ENCODE measurements at regions not wholly inside any gene's neighbourhood (a gene's known extent, or its start where the extent isn't known, plus 50 kb on each side); places are given as distances from the start of the nearest gene placed in this dataset.

DNA sequence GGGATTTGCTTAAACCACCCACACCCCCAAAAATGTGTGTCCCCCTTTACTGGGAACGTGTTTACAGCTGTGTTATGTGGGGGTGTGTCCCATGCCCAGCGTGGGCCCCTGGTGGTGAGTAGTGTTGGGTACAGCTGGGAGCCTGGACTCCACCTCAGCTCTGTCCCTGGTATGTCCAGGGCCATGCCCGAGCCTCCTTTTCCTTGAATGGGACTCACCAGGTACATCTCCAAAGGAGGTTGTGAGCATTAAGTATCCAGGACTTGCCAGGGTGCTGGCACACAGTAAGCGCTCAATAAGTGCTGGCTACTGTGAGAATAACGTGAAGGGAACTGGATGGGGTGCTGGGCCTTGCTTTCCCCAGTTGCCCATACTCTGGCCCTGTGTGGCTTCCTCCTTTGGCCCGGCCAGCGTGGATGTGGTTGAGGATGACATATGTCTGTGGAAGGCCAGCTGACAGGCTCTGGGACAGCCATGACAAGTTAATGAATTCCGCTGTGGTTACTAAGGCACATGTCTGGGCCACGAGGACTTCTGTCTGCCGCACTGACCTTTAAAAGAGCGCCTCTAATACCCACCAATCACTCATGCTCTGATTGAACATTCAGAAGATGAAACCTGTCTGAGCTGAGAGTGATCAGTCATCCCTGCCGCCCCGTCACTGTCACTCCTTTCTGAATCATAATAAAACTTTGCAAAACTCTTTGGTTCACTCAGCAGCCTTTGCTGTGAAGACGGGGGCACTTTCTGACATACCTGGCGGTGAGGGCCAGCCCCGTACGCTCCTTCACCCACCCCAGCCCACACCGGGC lies 74.7 kb downstream of the DIO3 start (continued):
- TF ChIP-seq, protein P1, sequence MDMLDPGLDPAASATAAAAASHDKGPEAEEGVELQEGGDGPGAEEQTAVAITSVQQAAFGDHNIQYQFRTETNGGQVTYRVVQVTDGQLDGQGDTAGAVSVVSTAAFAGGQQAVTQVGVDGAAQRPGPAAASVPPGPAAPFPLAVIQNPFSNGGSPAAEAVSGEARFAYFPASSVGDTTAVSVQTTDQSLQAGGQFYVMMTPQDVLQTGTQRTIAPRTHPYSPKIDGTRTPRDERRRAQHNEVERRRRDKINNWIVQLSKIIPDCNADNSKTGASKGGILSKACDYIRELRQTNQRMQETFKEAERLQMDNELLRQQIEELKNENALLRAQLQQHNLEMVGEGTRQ (IDR thresholded peaks at IDR 0.05; ENCODE audit: borderline replicate concordance, low read depth, low read length) = no peak
- TF ChIP-seq NFYA (IDR thresholded peaks at IDR 0.05; ENCODE audit: borderline replicate concordance, low read depth, low read length) = no peak
- TF ChIP-seq ZNF24 (IDR thresholded peaks at IDR 0.05) = no peak
- peak; percentile 40 to 51; a peak in 2 of 4 replicates for TF ChIP-seq BHLHE40 (IDR thresholded peaks at IDR 0.05; ENCODE audit: borderline replicate concordance in 1 of 2, low read depth in 2 of 2, low read length in 1 of 2)
- no peak for TF ChIP-seq NFXL1 (IDR thresholded peaks at IDR 0.05; ENCODE audit: borderline replicate concordance)
- TF ChIP-seq ZBTB40 (IDR thresholded peaks at IDR 0.05; ENCODE audit: borderline replicate concordance) = no peak
- TF ChIP-seq PBX3 (IDR thresholded peaks at IDR 0.05; ENCODE audit: insufficient replicate concordance, low read depth, low read length) = peak; percentile 56
- no peak for TF ChIP-seq RBBP5 (conservative IDR thresholded peaks at IDR 0.05)
- TF ChIP-seq YBX1 (IDR thresholded peaks at IDR 0.05) = no peak
- no peak; the same call in 1 of the 2 replicates for TF ChIP-seq MXI1 (IDR thresholded peaks at IDR 0.05; ENCODE audit: low read depth, low read length)
- TF ChIP-seq JUNB (IDR thresholded peaks at IDR 0.05) = peak; percentile 67
- TF ChIP-seq TARDBP (IDR thresholded peaks at IDR 0.05; ENCODE audit: borderline replicate concordance) = no peak
- peak in 1 of 2 experiments; percentile 4; a peak in 1 of 4 replicates for TF ChIP-seq EP300 (IDR thresholded peaks at IDR 0.05; ENCODE audit: borderline replicate concordance in 1 of 2, control insufficient read depth in 1 of 2, low read depth in 2 of 2, low read length in 2 of 2)
- TF ChIP-seq BCL11A (IDR thresholded peaks at IDR 0.05; ENCODE audit: low read depth, low read length) = 0 out of 2 replicates have a peak, but pooled peaks have one; percentile 5
- TF ChIP-seq BRCA1 (IDR thresholded peaks at IDR 0.05; ENCODE audit: low read depth, low read length) = no peak
- TF ChIP-seq, protein P2, sequence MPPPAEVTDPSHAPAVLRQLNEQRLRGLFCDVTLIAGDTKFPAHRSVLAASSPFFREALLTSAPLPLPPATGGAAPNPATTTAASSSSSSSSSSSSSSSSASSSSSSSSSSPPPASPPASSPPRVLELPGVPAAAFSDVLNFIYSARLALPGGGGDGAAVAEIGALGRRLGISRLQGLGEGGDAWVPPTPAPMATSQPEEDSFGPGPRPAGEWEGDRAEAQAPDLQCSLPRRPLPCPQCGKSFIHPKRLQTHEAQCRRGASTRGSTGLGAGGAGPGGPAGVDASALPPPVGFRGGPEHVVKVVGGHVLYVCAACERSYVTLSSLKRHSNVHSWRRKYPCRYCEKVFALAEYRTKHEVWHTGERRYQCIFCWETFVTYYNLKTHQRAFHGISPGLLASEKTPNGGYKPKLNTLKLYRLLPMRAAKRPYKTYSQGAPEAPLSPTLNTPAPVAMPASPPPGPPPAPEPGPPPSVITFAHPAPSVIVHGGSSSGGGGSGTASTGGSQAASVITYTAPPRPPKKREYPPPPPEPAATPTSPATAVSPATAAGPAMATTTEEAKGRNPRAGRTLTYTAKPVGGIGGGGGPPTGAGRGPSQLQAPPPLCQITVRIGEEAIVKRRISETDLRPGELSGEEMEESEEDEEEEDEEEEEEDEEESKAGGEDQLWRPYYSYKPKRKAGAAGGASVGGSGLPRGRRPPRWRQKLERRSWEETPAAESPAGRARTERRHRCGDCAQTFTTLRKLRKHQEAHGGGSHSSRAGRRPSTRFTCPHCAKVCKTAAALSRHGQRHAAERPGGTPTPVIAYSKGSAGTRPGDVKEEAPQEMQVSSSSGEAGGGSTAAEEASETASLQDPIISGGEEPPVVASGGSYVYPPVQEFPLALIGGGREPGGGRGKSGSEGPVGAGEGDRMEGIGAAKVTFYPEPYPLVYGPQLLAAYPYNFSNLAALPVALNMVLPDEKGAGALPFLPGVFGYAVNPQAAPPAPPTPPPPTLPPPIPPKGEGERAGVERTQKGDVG (CRISPR knock-in tag; IDR thresholded peaks at IDR 0.05) = no peak
- TF ChIP-seq SUZ12 (IDR thresholded peaks at IDR 0.05; ENCODE audit: unreplicated experiment) = no peak
- TF ChIP-seq SMAD1 (IDR thresholded peaks at IDR 0.05; ENCODE audit: low read depth, partially characterized antibody) = no peak
- no peak for TF ChIP-seq NBN (IDR thresholded peaks at IDR 0.05)

Measured in GM12878 (cell line).